Suprapubic skin (tissue), 4 donors: ENCODE measurements at regions not wholly inside any gene's neighbourhood (a gene's known extent, or its start where the extent isn't known, plus 50 kb on each side); places are given as distances from the start of the nearest gene placed in this dataset.
"Not testable (repeated sequence)": the region's sequence is repeated elsewhere in the genome, so short reads cannot be mapped to it uniquely, and the experiment has no call there.

Experiments used
- DNase-seq, 2 donors: peaks; one replicate each; pipeline ENCODE4 v3.0.0-alpha.2; 2019; ENCODE audit warnings: low spot score in 2 of 2
- H3K27ac ChIP-seq: fragments of 200-600 bp; sonication (generic); one replicate; pipeline ENCODE4 v1.5.1; 2019
- H3K27me3 ChIP-seq: fragments of 200-600 bp; sonication (generic); one replicate; pipeline ENCODE4 v1.5.1; 2019
- H3K36me3 ChIP-seq: fragments of 200-600 bp; sonication (generic); one replicate; pipeline ENCODE4 v1.5.1; 2019
- H3K4me1 ChIP-seq: fragments of 200-600 bp; sonication (generic); one replicate; pipeline ENCODE4 v1.5.1; 2019
- H3K4me3 ChIP-seq: fragments of 200-600 bp; sonication (generic); one replicate; pipeline ENCODE4 v1.5.1; 2019; ENCODE audit warnings: mild to moderate bottlenecking
- H3K9me3 ChIP-seq: fragments of 200-600 bp; sonication (generic); one replicate; pipeline ENCODE4 v1.5.1; 2019
- CTCF ChIP-seq, 2 donors: fragments of 200-600 bp in 1 of 2; fragments of 450-650 bp in 1 of 2; sonication (generic) in 1 of 2; IDR thresholded peaks; one replicate each; pipeline ENCODE4 v1.5.1; 2016 to 2019; ENCODE audit warnings: antibody characterized with exemption in 2 of 2, mild to moderate bottlenecking in 1 of 2, moderate library complexity in 1 of 2
- EP300 ChIP-seq: sonication (generic); formaldehyde crosslinking; IDR thresholded peaks from one replicate; pipeline ENCODE4 v1.6.1; 2017; ENCODE audit warnings: antibody characterized with exemption
- POLR2A ChIP-seq, 2 donors: fragments of 450-650 bp; IDR thresholded peaks; one replicate each; pipeline ENCODE4 v1.6.1; 2017; ENCODE audit warnings: antibody characterized with exemption in 2 of 2, mild to moderate bottlenecking in 2 of 2, moderate library complexity in 2 of 2
- POLR2AphosphoS5 ChIP-seq, 3 donors: sonication (generic); formaldehyde crosslinking; IDR thresholded peaks; one replicate each; pipeline ENCODE4 v1.6.1; 2017; ENCODE audit warnings: antibody characterized with exemption in 3 of 3
- WGBS: methylation state at CpG from one replicate; pipeline ENCODE4 v1.1.5; 2018; 5-methylcytosine and 5-hydroxymethylcytosine counted together

- no peak overlapping the region for H3K4me3 ChIP-seq
- no peaks in the 10 kb centered on the region for H3K36me3 ChIP-seq
- H3K4me1 ChIP-seq = peaks cover 16% of the 10 kb centered on the region
- H3K27me3 ChIP-seq = no peaks in the 10 kb centered on the region
- DNase-seq = peak in 1 of 2 donors; percentile 48
- WGBS = 54% methylated on average over 7 of the region's 7 CpGs
- TF ChIP-seq EP300 = no peak
- no peak for TF ChIP-seq CTCF (IDR thresholded peaks at IDR 0.05)
- TF ChIP-seq POLR2AphosphoS5 (IDR thresholded peaks at IDR 0.05) = no peak
- TF ChIP-seq POLR2A (IDR thresholded peaks at IDR 0.05) = no peak
- no peak overlapping the region for H3K27ac ChIP-seq
- no peaks in the 10 kb centered on the region for H3K9me3 ChIP-seq
Observed at GRCh38 chr2:8506746-8507145, 175.1 kb upstream of the ID2 start.

- Histone ChIP-seq H3K27me3 (no peaks in the 10 kb centered on the region), H3K4me1 (peaks cover 10% of the 10 kb centered on the region), H3K4me3 (no peak overlapping the region), H3K27ac (no peak overlapping the region), H3K9me3 (no peaks in the 10 kb centered on the region), H3K36me3 (no peaks in the 10 kb centered on the region)
- TF ChIP-seq CTCF (IDR thresholded peaks at IDR 0.05) = no peak
- TF ChIP-seq POLR2A (IDR thresholded peaks at IDR 0.05) = no peak
- no peak for TF ChIP-seq POLR2AphosphoS5 (IDR thresholded peaks at IDR 0.05)
- 87% methylated on average over 5 of the region's 5 CpGs for WGBS
- DNase-seq = peak in 1 of 2 donors; percentile 46
Observed at GRCh38 chr2:8508766-8509165, 173.1 kb upstream of the ID2 start.

- peaks cover 10% of the 10 kb centered on the region for H3K4me1 ChIP-seq
- no peaks in the 10 kb centered on the region for H3K9me3 ChIP-seq
- 90% methylated on average over 2 of the region's 2 CpGs for WGBS
- no peak for TF ChIP-seq EP300
- no peak for TF ChIP-seq CTCF (IDR thresholded peaks at IDR 0.05)
- no peak for TF ChIP-seq POLR2AphosphoS5 (IDR thresholded peaks at IDR 0.05)
- no peak for TF ChIP-seq POLR2A (IDR thresholded peaks at IDR 0.05)
- DNase-seq = no peak
- H3K27ac ChIP-seq = no peak overlapping the region
- no peaks in the 10 kb centered on the region for H3K27me3 ChIP-seq
- H3K4me3 ChIP-seq = no peak overlapping the region
- H3K36me3 ChIP-seq = no peaks in the 10 kb centered on the region
Observed at GRCh38 chr2:8509621-8510020, 172.2 kb upstream of the ID2 start.

GRCh38 chr2:8510055-8510454 is 171.8 kb upstream of the ID2 start:
- not testable (repeated sequence) for H3K27ac ChIP-seq, H3K27me3 ChIP-seq
- WGBS = 91% methylated on average over 4 of the region's 4 CpGs

GRCh38 chr2:8510519-8510918 is 171.3 kb upstream of the ID2 start:
- H3K4me3 ChIP-seq = no peak overlapping the region
- peaks cover 10% of the 10 kb centered on the region for H3K4me1 ChIP-seq
- no peaks in the 10 kb centered on the region for H3K9me3 ChIP-seq
- H3K27ac ChIP-seq = no peak overlapping the region
- no peaks in the 10 kb centered on the region for H3K27me3 ChIP-seq
- TF ChIP-seq POLR2A (IDR thresholded peaks at IDR 0.05) = no peak
- TF ChIP-seq POLR2AphosphoS5 (IDR thresholded peaks at IDR 0.05) = no peak
- no peak for TF ChIP-seq CTCF (IDR thresholded peaks at IDR 0.05)
- TF ChIP-seq EP300 = no peak
- WGBS = 44% methylated on average over 3 of the region's 3 CpGs
- H3K36me3 ChIP-seq = no peaks in the 10 kb centered on the region
- peak in 1 of 2 donors; percentile 28 for DNase-seq

More at GRCh38 chr2:8510055-8510454, 171.8 kb upstream of the ID2 start:
- not testable (repeated sequence) for H3K36me3 ChIP-seq, H3K9me3 ChIP-seq, DNase-seq, H3K4me3 ChIP-seq
- peaks cover 10% of the 10 kb centered on the region for H3K4me1 ChIP-seq

- 100% methylated on average over 1 of the region's 1 CpG for WGBS
- TF ChIP-seq POLR2AphosphoS5 (IDR thresholded peaks at IDR 0.05) (no peak), CTCF (IDR thresholded peaks at IDR 0.05) (no peak), POLR2A (IDR thresholded peaks at IDR 0.05) (no peak), EP300 (no peak)
Observed at GRCh38 chr2:8511868-8512612, 169.8 kb upstream of the ID2 start.

More at GRCh38 chr2:8511868-8512612, 169.8 kb upstream of the ID2 start:
- Histone ChIP-seq H3K27me3 (no peaks in the 10 kb centered on the region), H3K4me1 (peaks cover 8% of the 10 kb centered on the region), H3K9me3 (no peaks in the 10 kb centered on the region), H3K4me3 (no peak overlapping the region), H3K36me3 (no peaks in the 10 kb centered on the region), H3K27ac (no peak overlapping the region)
- no peak for DNase-seq
